A673 (cell line): ENCODE measurements at regions not wholly inside any gene's neighbourhood (a gene's known extent, or its start where the extent isn't known, plus 50 kb on each side); places are given as distances from the start of the nearest gene placed in this dataset.

Experiments
- BruUV-seq: library from RNA; stranded (reverse); fragments of 400-500 nt; replicated peaks from 2 replicates; lab custom pipeline; 2021; lab: Mats Ljungman, UMichigan
- CTCF ChIA-PET: fragments of 300-600 bp; sonication (Branson Sonifier 250); formaldehyde crosslinking; loops from one replicate; lab custom pipeline; 2022; ENCODE audit warnings: antibody characterized with exemption; lab: Charles Lee
- POLR2A ChIA-PET: fragments of 300-600 bp; sonication (Branson Sonifier 250); formaldehyde crosslinking; loops from one replicate; lab custom pipeline; 2022; ENCODE audit warnings: antibody characterized with exemption; ENCODE audit not compliant: low non-redundant PET; lab: Charles Lee
- DNase-seq: peaks from one replicate; pipeline ENCODE4 v3.0.0-alpha.2; 2015; ENCODE audit warnings: low spot score
- H3K27ac ChIP-seq: fragments of 200-600 bp; sonication (generic); 2 replicates; pipeline ENCODE4 v1.5.1; 2016; ENCODE audit warnings: mixed run types, low read depth, mild to moderate bottlenecking, mixed read lengths, antibody characterized with exemption, low read length; ENCODE audit not compliant: poor library complexity, severe bottlenecking
- H3K27me3 ChIP-seq: fragments of 200-600 bp; sonication (generic); replicated peaks from 2 replicates; pipeline ENCODE4 v1.6.1; 2017; ENCODE audit warnings: mixed run types, low read depth, mild to moderate bottlenecking, mixed read lengths, antibody characterized with exemption, low read length; ENCODE audit not compliant: insufficient read depth, poor library complexity
- H3K36me3 ChIP-seq: fragments of 200-600 bp; sonication (generic); 2 replicates; pipeline ENCODE4 v1.6.1; 2016; ENCODE audit warnings: mixed run types, mild to moderate bottlenecking, mixed read lengths, antibody characterized with exemption, low read length; ENCODE audit not compliant: insufficient read depth, poor library complexity, severe bottlenecking
- H3K4me1 ChIP-seq: fragments of 200-600 bp; sonication (generic); 2 replicates; pipeline ENCODE4 v1.6.1; 2017; ENCODE audit warnings: mixed run types, mild to moderate bottlenecking, mixed read lengths, antibody characterized with exemption, low read length; ENCODE audit not compliant: insufficient read depth, poor library complexity, severe bottlenecking
- H3K4me3 ChIP-seq: fragments of 200-600 bp; sonication (generic); 2 replicates; pipeline ENCODE4 v1.5.1; 2016; ENCODE audit warnings: low read depth, mixed run types, mild to moderate bottlenecking, mixed read lengths, low read length; ENCODE audit not compliant: poor library complexity, severe bottlenecking
- H3K9me3 ChIP-seq: fragments of 200-600 bp; sonication (generic); 2 replicates; pipeline ENCODE4 v1.6.1; 2016; ENCODE audit warnings: mixed run types, low read depth, mild to moderate bottlenecking, mixed read lengths, antibody characterized with exemption, low read length; ENCODE audit not compliant: poor library complexity, severe bottlenecking
- EZH2 ChIP-seq: fragments of 200-600 bp; sonication (generic); IDR thresholded peaks from 2 replicates; pipeline ENCODE4 v1.6.1; 2017; ENCODE audit warnings: borderline replicate concordance, low read depth, mild to moderate bottlenecking, mixed read lengths, antibody characterized with exemption, low read length; ENCODE audit not compliant: poor library complexity, severe bottlenecking
- intact Hi-C: fragments of 100-400 bp; cut with micrococcal nuclease; formaldehyde crosslinking; loops from one replicate; pipeline ENCODE4 v1.10.0; 2022; ENCODE audit not compliant: unreplicated experiment
- TF ChIP-seq, protein P1 (sequence below): fragments of 300-800, 200-600 bp; sonication (generic); conservative IDR thresholded peaks from 2 replicates; pipeline ENCODE4 v1.5.1; 2017; ENCODE audit warnings: low read depth, mild to moderate bottlenecking, antibody characterized with exemption, low read length, moderate library complexity, mixed read lengths

DNA sequence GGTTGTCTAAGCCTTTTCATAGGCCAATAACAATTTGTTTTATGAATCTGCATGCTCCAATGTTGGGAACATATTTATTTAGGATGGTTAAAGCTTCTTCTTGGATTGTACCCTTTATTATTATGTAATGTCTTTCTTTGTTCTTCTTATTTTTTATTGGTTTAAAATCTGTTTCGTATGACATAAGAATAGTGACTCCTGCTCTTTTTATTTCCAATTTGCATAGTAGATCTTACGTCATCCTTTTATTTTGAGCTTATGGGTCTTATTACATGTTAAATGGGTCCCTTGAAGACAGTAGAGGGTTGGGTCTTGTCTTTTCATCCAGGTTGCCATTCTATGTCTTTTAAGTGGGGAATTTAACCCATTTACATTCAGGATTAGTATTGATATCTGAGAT is 561.9 kb upstream of the GHITM start:
- intact Hi-C loops = no loop called here
- CTCF ChIA-PET = no interaction called here
- DNase-seq = no peak
- Histone ChIP-seq H3K27ac (no peak overlapping the region), H3K36me3 (no peaks in the 10 kb centered on the region), H3K9me3 (peaks cover 14% of the 10 kb centered on the region), H3K4me1 (no peaks in the 10 kb centered on the region), H3K27me3 (no peaks in the 10 kb centered on the region), H3K4me3 (no peak overlapping the region)
- TF ChIP-seq, protein P1, sequence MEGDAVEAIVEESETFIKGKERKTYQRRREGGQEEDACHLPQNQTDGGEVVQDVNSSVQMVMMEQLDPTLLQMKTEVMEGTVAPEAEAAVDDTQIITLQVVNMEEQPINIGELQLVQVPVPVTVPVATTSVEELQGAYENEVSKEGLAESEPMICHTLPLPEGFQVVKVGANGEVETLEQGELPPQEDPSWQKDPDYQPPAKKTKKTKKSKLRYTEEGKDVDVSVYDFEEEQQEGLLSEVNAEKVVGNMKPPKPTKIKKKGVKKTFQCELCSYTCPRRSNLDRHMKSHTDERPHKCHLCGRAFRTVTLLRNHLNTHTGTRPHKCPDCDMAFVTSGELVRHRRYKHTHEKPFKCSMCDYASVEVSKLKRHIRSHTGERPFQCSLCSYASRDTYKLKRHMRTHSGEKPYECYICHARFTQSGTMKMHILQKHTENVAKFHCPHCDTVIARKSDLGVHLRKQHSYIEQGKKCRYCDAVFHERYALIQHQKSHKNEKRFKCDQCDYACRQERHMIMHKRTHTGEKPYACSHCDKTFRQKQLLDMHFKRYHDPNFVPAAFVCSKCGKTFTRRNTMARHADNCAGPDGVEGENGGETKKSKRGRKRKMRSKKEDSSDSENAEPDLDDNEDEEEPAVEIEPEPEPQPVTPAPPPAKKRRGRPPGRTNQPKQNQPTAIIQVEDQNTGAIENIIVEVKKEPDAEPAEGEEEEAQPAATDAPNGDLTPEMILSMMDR = no peak
- no peak for TF ChIP-seq EZH2
- no TSS peak for BruUV-seq
- POLR2A ChIA-PET = no interaction called here

DNA sequence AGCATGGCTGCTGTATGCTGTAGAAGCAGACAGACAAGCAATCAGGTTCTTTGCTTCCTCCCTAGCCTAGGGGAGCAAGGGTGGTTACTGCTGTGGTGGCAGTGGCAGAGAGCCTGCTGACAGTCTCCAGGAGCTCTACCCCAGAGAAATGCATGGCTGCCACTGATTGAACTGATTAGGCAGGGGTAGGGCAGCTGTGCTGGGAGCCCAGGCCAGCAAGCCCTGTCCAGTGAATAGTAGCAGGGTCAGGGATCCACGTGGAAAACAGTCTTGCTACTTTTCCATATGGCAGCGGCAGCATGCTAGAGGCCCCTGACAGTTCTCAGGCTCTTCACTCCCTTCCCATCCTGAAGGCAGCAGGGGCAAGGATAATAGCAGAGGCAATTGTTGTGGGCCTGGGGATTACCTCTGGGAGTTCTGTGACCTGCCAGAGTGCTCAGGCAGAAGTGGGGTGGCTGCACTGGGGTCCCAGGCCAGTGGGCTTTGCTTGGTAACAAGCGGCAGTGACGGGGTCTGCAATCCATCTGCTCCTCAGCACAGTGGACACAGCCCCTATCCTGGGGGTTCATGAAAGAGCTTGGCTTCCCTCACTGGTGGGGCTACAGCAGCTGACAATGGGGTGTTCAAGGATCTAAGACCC is 558.8 kb upstream of the GHITM start:
- DNase-seq = no peak
- ChIA-PET CTCF (no interaction called here), POLR2A (no interaction called here)
- H3K36me3 ChIP-seq = no peaks in the 10 kb centered on the region
- H3K4me1 ChIP-seq = no peaks in the 10 kb centered on the region
- no peak overlapping the region for H3K27ac ChIP-seq
- intact Hi-C loops = no loop called here
- peaks cover 19% of the 10 kb centered on the region for H3K9me3 ChIP-seq
- no TSS peak for BruUV-seq
- no peak overlapping the region for H3K4me3 ChIP-seq
- no peaks in the 10 kb centered on the region for H3K27me3 ChIP-seq
- no peak for TF ChIP-seq EZH2
- TF ChIP-seq, protein P1 = no peak

DNA sequence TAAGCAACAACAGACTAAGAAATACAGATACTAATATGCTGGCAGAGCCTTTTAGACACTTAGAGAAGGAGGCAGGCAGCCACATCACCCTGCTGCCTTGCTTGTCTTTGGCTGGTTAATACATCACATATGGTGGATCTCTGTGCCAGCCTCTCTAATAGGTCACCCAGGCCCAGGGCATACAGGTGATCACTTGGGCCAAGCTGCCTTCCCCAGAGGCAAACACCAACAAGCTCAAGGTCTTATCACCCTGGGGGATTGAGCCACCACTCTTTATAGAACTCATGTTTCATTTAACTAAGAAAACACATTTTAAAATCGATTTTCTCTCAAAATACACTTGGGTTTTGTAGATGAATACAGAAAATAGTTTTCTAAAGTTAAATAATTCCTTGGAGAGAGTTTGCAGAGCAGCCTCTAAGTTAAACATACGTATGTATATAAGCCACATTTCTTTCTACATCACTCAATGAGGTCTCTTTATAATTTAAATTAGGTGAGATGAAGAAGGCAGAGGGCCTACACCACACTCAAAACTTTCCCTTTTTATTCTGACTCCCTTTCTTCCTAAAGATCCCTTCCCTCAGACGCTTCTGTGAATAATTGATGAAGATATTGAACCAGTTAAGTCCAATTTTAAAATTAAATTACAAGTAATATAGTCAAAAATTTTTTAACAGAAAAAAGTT is 556.8 kb upstream of the GHITM start:
- no peaks in the 10 kb centered on the region for H3K36me3 ChIP-seq
- H3K27me3 ChIP-seq = no peaks in the 10 kb centered on the region
- intact Hi-C loops = no loop called here
- DNase-seq = no peak
- H3K27ac ChIP-seq = no peak overlapping the region
- H3K4me3 ChIP-seq = no peak overlapping the region
- peaks cover 19% of the 10 kb centered on the region for H3K9me3 ChIP-seq
- TF ChIP-seq, protein P1 = no peak
- TF ChIP-seq EZH2 = no peak
- no peaks in the 10 kb centered on the region for H3K4me1 ChIP-seq
- CTCF ChIA-PET = no interaction called here
- POLR2A ChIA-PET = no interaction called here
- no TSS peak for BruUV-seq
